H1 (cell line): ENCODE measurements at regions not wholly inside any gene's neighbourhood (a gene's known extent, or its start where the extent isn't known, plus 50 kb on each side); places are given as distances from the start of the nearest gene placed in this dataset.

ENCODE experiments used
- BACH1 ChIP-seq: IDR thresholded peaks from 2 replicates; pipeline ENCODE4 v1.6.1; 2012; ENCODE audit warnings: low read length, improper control_type of control experiment
- ZNF274 ChIP-seq: IDR thresholded peaks from 2 replicates; pipeline ENCODE4 v1.7.0; 2012; ENCODE audit warnings: low read length, borderline replicate concordance; ENCODE audit errors: extremely low read depth

GRCh38 chr2:146604521-146604920 is 1240.3 kb upstream of the ACVR2A start (continued):
- TF ChIP-seq BACH1: no peak
- no peak for TF ChIP-seq ZNF274
